HG03342 (cell line): ENCODE measurements at regions not wholly inside any gene's neighbourhood (a gene's known extent, or its start where the extent isn't known, plus 50 kb on each side); places are given as distances from the start of the nearest gene placed in this dataset.

ENCODE experiments used
- ATAC-seq: cut with Tn5 transposase; IDR thresholded peaks from one replicate; pipeline ENCODE4 v1.9.1; 2021; ENCODE audit warnings: mild to moderate bottlenecking, moderate library complexity; ENCODE audit not compliant: unreplicated experiment

- ATAC-seq: no peak
Observed at GRCh38 chr13:90974249-90974975, 373.1 kb upstream of the MIR17HG start.

- ATAC-seq: no peak
Observed at GRCh38 chr13:90979059-90979458, 368.4 kb upstream of the MIR17HG start.

- no peak for ATAC-seq
Observed at GRCh38 chr13:90984756-90985155, 362.7 kb upstream of the MIR17HG start.

GRCh38 chr13:90995001-90995400 is 352.5 kb upstream of the MIR17HG start:
- no peak for ATAC-seq

GRCh38 chr13:90995614-90996013 is 351.9 kb upstream of the MIR17HG start:
- ATAC-seq: no peak

- ATAC-seq: no peak
Observed at GRCh38 chr13:90997951-90998350, 349.5 kb upstream of the MIR17HG start.

GRCh38 chr13:90999401-90999800 is 348.1 kb upstream of the MIR17HG start:
- ATAC-seq: no peak

- no peak for ATAC-seq
Observed at GRCh38 chr13:91001371-91001770, 346.1 kb upstream of the MIR17HG start.

GRCh38 chr13:91014696-91015095 is 332.8 kb upstream of the MIR17HG start:
- ATAC-seq: no peak

GRCh38 chr13:91017031-91017668 is 330.3 kb upstream of the MIR17HG start:
- ATAC-seq: peak; percentile 100

GRCh38 chr13:91017669-91018053 is 329.8 kb upstream of the MIR17HG start:
- ATAC-seq: peak; percentile 18

GRCh38 chr13:91020461-91021034 is 326.9 kb upstream of the MIR17HG start:
- no peak for ATAC-seq

GRCh38 chr13:91024157-91024792 is 323.2 kb upstream of the MIR17HG start:
- ATAC-seq: no peak

- ATAC-seq: no peak
Observed at GRCh38 chr13:91025442-91025841, 322.0 kb upstream of the MIR17HG start.

- no peak for ATAC-seq
Observed at GRCh38 chr13:91031508-91031907, 316.0 kb upstream of the MIR17HG start.

- no peak for ATAC-seq
Observed at GRCh38 chr13:91032104-91032503, 315.4 kb upstream of the MIR17HG start.

GRCh38 chr13:91036886-91037285 is 310.6 kb upstream of the MIR17HG start:
- ATAC-seq: no peak

- no peak for ATAC-seq
Observed at GRCh38 chr13:91042870-91043269, 304.6 kb upstream of the MIR17HG start.

- ATAC-seq: no peak
Observed at GRCh38 chr13:91045351-91046034, 302.0 kb upstream of the MIR17HG start.

GRCh38 chr13:91046715-91047327 is 300.7 kb upstream of the MIR17HG start:
- ATAC-seq: no peak

GRCh38 chr13:91050970-91051369 is 296.5 kb upstream of the MIR17HG start:
- ATAC-seq: no peak
